Stimulated activated naive B cell treated with anti-CD40 and anti-IgM and Interleukin-4, amounts not matched to agents 10 μg/mL and 1 μg/mL and 100 μg/mL, for 72 hours (primary cell): ENCODE measurements at regions not wholly inside any gene's neighbourhood (a gene's known extent, or its start where the extent isn't known, plus 50 kb on each side); places are given as distances from the start of the nearest gene placed in this dataset.

Experiments
- ATAC-seq, 2 donors: fragments of 150-1000 bp; cut with Tn5 transposase; replicated peaks; 2 replicates each; pipeline ENCODE4 v1.10.0; 2021; ENCODE audit warnings: moderate library complexity in 1 of 2
- DNase-seq: peaks from one replicate; pipeline ENCODE4 v3.0.0; 2021
- H3K27ac Mint-ChIP-seq: one replicate; pipeline ENCODE4 v1.8.0; 2022; ENCODE audit warnings: mild to moderate bottlenecking, mixed read lengths
- H3K27me3 Mint-ChIP-seq, 2 donors: one replicate each; pipeline ENCODE4 v1.8.0; 2022; ENCODE audit warnings: mixed read lengths in 2 of 2
- H3K36me3 Mint-ChIP-seq, 2 donors: one replicate each; pipeline ENCODE4 v1.8.0; 2022; ENCODE audit warnings: mixed read lengths in 2 of 2, mild to moderate bottlenecking in 1 of 2
- H3K4me1 Mint-ChIP-seq, 2 donors: one replicate each; pipeline ENCODE4 v1.8.0; 2022; ENCODE audit warnings: mixed read lengths in 2 of 2, mild to moderate bottlenecking in 1 of 2
- H3K4me3 Mint-ChIP-seq, 2 donors: one replicate each; pipeline ENCODE4 v1.8.0; 2022; ENCODE audit warnings: mild to moderate bottlenecking in 2 of 2, mixed read lengths in 2 of 2, moderate library complexity in 1 of 2
- H3K9me3 Mint-ChIP-seq, 2 donors: one replicate each; pipeline ENCODE4 v1.8.0; 2022; ENCODE audit warnings: mixed read lengths in 2 of 2, mild to moderate bottlenecking in 1 of 2

DNA sequence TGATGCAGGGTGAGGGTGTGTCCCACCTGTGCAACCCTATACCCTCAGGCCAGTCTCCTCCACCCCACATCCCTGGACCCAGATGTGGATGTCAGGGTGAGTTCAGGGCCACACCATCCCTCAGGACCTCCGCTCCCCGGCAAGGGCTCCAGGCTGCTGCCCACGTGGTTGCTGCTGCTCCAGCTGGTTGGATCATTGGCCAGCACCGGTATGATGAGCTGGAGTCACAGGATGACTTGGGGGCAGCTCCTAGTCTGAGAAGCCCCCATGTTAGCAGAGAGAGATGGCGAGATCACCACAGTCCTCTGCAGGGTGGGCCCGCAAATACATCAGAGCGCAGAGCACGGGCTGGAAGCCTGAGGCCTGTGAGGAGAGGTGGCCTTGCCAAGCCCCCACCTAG is 103.3 kb upstream of the GDF10 start:
- H3K4me3 Mint-ChIP-seq, result no peak overlapping the region
- ATAC-seq, result no peak
- no peaks in the 10 kb centered on the region for H3K27me3 Mint-ChIP-seq
- H3K9me3 Mint-ChIP-seq, result peaks cover 0 to 2% of the 10 kb centered on the region in 2 donors
- peaks cover 0 to 2% of the 10 kb centered on the region in 2 donors for H3K4me1 Mint-ChIP-seq
- H3K27ac Mint-ChIP-seq, result no peak overlapping the region
- no peak for DNase-seq
- H3K36me3 Mint-ChIP-seq, result peaks cover 0 to 1% of the 10 kb centered on the region in 2 donors

DNA sequence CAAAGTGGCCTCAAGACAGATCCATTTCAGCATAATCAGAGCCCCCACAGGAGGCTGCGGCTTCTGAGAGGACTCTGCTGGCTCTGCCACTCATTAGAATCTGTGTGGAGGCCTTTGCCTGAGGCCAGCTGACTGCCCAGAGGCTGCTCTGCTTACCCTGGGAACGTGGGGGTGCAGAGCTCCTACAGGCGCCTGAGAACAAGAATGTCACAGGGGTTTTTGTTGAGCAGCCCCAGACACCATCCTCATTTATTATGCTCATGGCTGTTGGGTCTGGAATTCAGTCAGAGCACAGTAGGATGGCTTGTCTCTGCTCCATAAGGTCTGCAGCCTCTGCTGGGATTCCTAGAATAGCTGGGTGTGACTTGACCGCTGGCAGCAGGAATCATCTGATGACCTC is 101.8 kb upstream of the GDF10 start:
- Mint-ChIP-seq H3K27ac (no peak overlapping the region), H3K27me3 (no peaks in the 10 kb centered on the region), H3K36me3 (peaks cover 0 to 1% of the 10 kb centered on the region in 2 donors), H3K4me1 (peaks cover 0 to 2% of the 10 kb centered on the region in 2 donors), H3K9me3 (peaks cover 0 to 2% of the 10 kb centered on the region in 2 donors), H3K4me3 (no peak overlapping the region)
- no peak for ATAC-seq
- no peak for DNase-seq

DNA sequence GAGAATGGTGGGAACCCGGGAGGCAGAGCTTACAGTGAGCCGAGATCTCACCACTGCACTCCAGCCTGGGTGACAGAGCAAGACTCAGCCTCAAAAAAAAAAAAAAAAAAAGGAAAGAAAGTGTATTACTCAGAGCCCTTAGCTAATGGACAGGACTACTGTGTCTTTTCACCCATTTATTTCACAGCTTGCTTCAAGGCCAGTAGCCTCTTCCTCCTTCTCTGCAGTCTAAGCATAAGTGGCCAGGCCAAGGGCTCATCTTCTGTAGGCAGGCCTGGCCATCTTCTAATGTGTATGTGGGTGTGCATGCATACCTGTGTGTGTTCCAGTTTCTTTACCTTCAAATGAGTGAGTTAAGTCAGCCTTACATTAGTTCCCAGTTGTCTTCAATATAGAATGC is 94.8 kb upstream of the GDF10 start:
- no peak for DNase-seq
- H3K27ac Mint-ChIP-seq, result no peak overlapping the region
- H3K9me3 Mint-ChIP-seq, result peaks cover 0 to 2% of the 10 kb centered on the region in 2 donors
- peaks cover 0 to 1% of the 10 kb centered on the region in 2 donors for H3K36me3 Mint-ChIP-seq
- H3K4me1 Mint-ChIP-seq, result peaks cover 0 to 6% of the 10 kb centered on the region in 2 donors
- no peak for ATAC-seq
- no peak overlapping the region for H3K4me3 Mint-ChIP-seq
- no peaks in the 10 kb centered on the region for H3K27me3 Mint-ChIP-seq

DNA sequence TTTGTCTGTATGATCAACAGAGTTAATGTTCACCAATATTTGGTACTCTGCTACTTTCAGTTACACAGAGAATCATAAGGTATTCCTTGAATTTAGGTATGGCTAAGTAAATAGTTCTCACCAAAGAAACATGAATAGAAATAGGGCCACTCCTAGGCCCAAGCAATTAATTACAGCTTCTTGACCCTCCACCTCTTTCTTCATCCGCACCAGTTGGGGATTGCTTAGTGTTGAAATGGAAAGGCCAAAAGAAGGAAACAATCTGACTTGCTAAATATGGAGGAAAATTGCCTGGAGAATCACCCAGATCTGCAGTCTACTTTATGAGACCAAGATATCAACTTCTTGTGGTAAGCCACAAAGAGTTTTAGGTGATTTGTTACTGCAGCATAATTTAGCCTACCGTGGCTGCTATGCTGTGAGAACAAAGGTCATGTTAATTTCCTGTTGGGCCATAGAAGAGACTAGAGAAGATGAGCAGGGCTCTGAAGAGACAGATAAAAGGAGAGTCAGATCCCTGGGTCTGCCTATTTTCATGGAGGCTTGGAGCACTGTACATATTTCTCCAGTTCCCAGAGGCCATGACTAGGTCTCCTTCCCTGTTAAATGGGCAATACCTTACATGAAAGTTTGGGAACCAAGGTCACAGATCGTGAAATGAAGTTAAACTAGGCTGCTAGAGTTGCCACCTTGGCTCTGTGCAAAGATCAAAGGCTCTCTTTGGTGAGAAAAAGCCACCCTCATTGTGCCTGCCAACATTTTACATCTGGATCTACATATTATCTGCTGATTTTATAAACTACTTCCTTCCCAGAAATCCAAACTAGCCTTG is 93.3 kb upstream of the GDF10 start:
- no peak overlapping the region for H3K4me3 Mint-ChIP-seq
- H3K27ac Mint-ChIP-seq, result no peak overlapping the region
- peaks cover 0 to 6% of the 10 kb centered on the region in 2 donors for H3K4me1 Mint-ChIP-seq

DNA sequence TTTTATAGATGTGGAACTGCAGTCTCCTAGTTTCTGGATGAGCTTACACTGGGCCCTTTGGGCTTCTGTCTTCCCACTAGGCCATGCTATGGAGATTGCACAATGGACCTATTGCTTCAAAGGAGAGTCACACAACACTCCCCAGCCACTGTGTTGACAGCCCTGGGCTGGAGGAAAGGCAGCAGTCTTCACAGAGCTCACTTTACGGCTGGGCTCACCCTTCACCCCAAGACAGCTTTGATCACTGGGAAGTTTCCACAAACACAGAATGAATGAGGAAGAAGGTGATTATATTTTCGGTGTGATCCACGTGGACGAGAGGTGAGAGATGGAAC is 92.7 kb upstream of the GDF10 start:
- Mint-ChIP-seq H3K4me1 (peaks cover 0 to 6% of the 10 kb centered on the region in 2 donors), H3K36me3 (no peaks in the 10 kb centered on the region), H3K9me3 (peaks cover 0 to 2% of the 10 kb centered on the region in 2 donors), H3K27me3 (no peaks in the 10 kb centered on the region), H3K4me3 (no peak overlapping the region), H3K27ac (no peak overlapping the region)
- ATAC-seq, result no peak
- no peak for DNase-seq

More for the DNA sequence above, 93.3 kb upstream of the GDF10 start:
- H3K27me3 Mint-ChIP-seq, result no peaks in the 10 kb centered on the region
- no peaks in the 10 kb centered on the region for H3K36me3 Mint-ChIP-seq
- no peaks in the 10 kb centered on the region for H3K9me3 Mint-ChIP-seq
- ATAC-seq (peak; percentile 53 to 72), DNase-seq (no peak)

DNA sequence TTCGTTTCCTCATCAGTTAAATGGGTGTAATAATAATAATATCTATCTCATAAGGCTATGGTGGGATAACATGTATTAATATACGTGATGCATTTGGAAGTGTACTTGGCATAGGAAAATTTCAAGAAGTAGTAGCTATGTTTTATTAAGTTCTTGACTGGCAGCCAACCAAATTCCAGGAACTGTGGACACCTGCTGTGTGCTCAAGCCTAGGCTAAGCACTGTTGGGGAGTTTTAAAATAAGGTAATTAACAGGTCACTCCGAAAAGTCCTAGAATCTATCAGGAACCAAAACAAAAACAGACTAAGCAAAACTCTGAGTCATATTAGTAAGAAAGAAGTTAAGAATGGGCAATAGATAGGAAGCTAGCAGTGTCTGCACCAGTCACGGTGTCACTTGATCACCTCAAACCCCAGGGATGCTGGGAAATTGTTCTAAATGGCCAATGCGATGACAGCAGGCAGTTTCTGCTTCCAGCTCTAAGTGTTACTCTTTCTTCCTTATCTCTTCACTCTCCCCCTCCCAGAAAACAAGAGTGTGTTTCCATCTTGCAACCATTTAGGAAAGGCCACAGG is 92.0 kb upstream of the GDF10 start:
- Mint-ChIP-seq H3K27me3 (no peaks in the 10 kb centered on the region), H3K4me3 (no peak overlapping the region), H3K36me3 (no peaks in the 10 kb centered on the region), H3K27ac (no peak overlapping the region), H3K9me3 (peaks cover 0 to 6% of the 10 kb centered on the region in 2 donors), H3K4me1 (peaks cover 0 to 6% of the 10 kb centered on the region in 2 donors)
- DNase-seq (no peak), ATAC-seq (no peak)

DNA sequence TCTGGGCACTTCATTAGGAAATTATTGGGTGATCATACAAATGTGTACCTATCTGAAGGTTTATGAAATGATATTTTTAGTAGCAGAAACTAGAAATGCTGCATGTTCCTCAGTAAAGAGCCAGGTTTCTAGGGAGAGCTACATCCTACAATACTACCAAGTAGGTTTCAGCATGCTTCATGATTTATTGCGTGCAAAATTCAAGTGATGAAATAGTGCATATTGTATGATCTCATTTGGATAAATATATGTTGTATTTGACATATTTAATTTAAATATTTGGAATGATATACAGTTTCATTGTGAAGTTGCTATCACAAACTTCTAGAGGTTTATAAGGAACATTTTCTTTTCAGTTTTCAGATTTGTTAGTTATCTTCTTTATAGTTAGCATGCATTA is 90.5 kb upstream of the GDF10 start:
- no peak for ATAC-seq
- Mint-ChIP-seq H3K4me1 (peaks cover 0 to 6% of the 10 kb centered on the region in 2 donors), H3K9me3 (peaks cover 0 to 6% of the 10 kb centered on the region in 2 donors), H3K4me3 (no peak overlapping the region), H3K36me3 (no peaks in the 10 kb centered on the region), H3K27ac (no peak overlapping the region), H3K27me3 (no peaks in the 10 kb centered on the region)
- DNase-seq, result no peak

DNA sequence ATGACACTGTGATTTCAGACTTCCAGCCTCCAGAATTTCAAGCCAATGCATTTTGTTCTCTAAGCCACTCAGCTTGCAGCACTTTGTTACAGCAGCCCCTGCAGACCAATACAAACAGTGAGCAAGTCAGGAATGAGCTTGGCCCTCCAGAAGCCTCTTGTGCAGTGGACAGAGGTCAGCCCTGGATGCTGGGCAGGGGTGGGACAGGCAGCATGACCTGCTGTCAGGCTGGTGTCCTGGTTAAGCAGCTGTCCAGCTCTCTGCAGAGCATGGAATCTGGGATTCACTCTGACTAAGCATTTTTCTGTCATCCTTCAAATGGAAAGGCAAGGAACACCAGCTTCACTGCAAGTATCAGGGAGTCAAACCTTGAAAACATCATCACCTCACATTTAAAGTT is 85.5 kb upstream of the GDF10 start:
- no peak overlapping the region for H3K27ac Mint-ChIP-seq
- H3K27me3 Mint-ChIP-seq, result peaks cover 0 to 9% of the 10 kb centered on the region in 2 donors
- no peak overlapping the region for H3K4me3 Mint-ChIP-seq
- peaks cover 0 to 6% of the 10 kb centered on the region in 2 donors for H3K9me3 Mint-ChIP-seq
- no peak for DNase-seq
- ATAC-seq, result no peak
- no peaks in the 10 kb centered on the region for H3K36me3 Mint-ChIP-seq
- no peaks in the 10 kb centered on the region for H3K4me1 Mint-ChIP-seq

DNA sequence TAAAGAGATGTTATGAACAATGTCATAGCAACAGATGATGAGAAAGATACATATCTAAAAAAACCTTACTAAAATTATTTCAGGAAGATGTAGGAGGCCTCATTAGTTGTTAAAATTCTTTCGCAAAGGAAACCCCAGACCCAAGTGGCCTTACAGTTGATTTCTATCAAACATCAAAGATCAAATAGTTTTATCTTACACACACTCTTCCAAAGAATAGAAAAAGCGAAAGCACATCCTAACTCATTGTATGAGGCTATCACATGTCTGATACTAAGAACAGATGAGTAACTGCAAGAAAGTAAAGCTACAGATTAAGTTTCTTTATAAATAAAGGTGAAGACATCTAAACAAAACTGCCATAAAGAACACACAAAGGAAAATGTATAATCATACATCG is 82.9 kb upstream of the GDF10 start:
- Mint-ChIP-seq H3K4me1 (no peaks in the 10 kb centered on the region), H3K4me3 (no peak overlapping the region), H3K36me3 (no peaks in the 10 kb centered on the region), H3K27ac (no peak overlapping the region), H3K9me3 (peaks cover 0 to 5% of the 10 kb centered on the region in 2 donors), H3K27me3 (peaks cover 0 to 10% of the 10 kb centered on the region in 2 donors)
- ATAC-seq, result no peak
- no peak for DNase-seq

DNA sequence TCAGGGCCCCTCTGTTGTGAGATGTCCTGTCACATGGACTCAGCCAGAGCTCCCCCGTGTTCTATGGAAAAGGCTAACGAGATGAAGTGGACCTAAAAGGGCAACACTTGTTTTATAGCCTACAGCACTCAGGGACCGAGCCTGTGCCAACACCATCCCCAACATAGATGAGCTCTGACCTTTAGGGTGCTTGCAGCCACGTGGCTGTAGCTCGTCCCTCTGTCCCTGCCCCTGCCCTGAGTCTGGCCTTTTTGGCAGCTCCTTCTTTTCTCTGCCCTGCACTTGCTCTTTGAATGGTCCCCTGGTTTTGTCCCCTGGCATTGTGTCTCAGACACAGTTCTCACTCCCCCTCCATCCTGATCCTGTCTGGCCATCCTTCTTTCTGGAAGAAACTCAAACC is 81.2 kb upstream of the GDF10 start:
- Mint-ChIP-seq H3K27ac (no peak overlapping the region), H3K27me3 (peaks cover 0 to 10% of the 10 kb centered on the region in 2 donors), H3K4me1 (no peaks in the 10 kb centered on the region), H3K36me3 (no peaks in the 10 kb centered on the region), H3K9me3 (no peaks in the 10 kb centered on the region), H3K4me3 (no peak overlapping the region)
- DNase-seq, result no peak
- ATAC-seq, result no peak

DNA sequence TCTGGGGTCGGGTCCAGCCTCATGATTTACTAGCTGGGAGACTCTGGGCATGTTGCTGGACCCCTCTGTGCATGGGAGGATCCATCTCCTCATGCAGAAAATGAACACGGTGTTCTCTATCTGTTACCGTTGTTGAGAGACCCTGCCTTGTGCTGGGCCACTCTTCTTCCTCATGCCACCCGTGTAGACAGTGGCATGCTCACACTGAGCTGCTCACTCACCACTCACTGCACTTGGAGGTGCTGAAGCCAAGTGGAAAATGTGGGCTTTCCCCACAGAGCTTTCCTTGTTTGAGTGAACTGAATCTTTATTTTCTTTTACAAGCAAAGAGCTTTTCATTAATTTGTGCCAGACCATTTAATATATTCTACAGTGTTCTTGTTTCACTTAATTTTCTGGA is 77.5 kb upstream of the GDF10 start:
- Mint-ChIP-seq H3K4me1 (no peaks in the 10 kb centered on the region), H3K9me3 (peaks cover 0 to under 1% of the 10 kb centered on the region in 2 donors), H3K4me3 (no peak overlapping the region), H3K36me3 (no peaks in the 10 kb centered on the region), H3K27me3 (peaks cover 0 to 13% of the 10 kb centered on the region in 2 donors), H3K27ac (no peak overlapping the region)
- ATAC-seq (no peak), DNase-seq (no peak)

DNA sequence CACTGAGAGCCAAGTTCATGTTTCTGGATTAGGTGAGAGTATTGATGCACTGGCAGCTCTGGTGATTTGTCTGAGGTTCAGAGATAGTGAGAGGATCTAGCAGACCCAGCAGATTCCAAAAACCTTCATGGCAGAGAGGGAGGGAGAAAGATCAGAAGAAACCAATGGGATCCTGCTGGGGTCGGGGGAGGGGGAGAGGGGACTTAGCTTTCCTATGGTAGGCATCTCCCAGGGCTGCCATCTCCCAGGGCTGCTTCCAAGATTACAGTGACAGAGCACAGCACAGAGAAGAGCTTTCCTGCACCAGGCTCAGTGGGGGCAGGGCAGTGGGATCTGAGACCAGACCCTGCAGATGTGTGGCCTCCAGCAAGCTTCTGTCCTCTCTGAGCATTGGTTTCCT is 76.8 kb upstream of the GDF10 start:
- Mint-ChIP-seq H3K36me3 (no peaks in the 10 kb centered on the region), H3K27ac (no peak overlapping the region), H3K9me3 (peaks cover 0 to 1% of the 10 kb centered on the region in 2 donors), H3K27me3 (peaks cover 0 to 13% of the 10 kb centered on the region in 2 donors), H3K4me3 (no peak overlapping the region), H3K4me1 (no peaks in the 10 kb centered on the region)
- DNase-seq (no peak), ATAC-seq (no peak)

DNA sequence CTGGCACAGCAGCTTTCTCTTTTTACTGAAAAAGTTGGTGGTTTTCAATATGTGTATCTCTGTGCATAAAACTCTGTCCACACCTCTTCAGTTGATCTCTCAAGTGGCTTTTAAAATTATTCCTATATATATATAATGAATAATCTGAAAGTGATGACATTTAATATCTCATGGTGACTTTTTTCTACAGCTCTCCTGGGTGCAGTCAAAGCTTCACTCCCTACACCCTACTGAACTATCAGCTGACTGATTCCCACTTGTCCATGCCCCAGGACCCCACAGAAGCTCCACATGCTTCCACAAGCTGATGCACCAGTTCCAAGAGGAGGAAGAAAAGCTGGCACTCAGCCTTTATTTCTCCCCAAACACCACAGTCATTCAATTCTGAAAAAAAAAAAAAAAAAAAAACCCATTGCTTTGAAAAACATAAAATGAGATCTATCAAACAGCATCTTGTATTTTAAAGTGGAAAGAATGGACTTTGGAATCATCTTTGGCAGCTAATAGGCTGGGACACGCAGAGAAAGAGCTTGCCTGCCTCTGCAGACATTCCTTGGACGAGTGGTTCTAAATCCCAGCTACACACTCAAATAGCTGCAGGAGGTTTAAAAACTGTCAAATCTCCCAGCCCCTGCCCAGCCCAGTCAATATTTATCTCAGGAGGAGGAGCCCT is 75.3 kb upstream of the GDF10 start:
- no peak for ATAC-seq
- H3K4me3 Mint-ChIP-seq, result no peak overlapping the region
- H3K36me3 Mint-ChIP-seq, result peaks cover 2 to 3% of the 10 kb centered on the region in 2 donors
- H3K27me3 Mint-ChIP-seq, result peaks cover 0 to 3% of the 10 kb centered on the region in 2 donors
- peaks cover 5% of the 10 kb centered on the region in 2 donors for H3K9me3 Mint-ChIP-seq
- no peaks in the 10 kb centered on the region for H3K4me1 Mint-ChIP-seq
- H3K27ac Mint-ChIP-seq, result no peak overlapping the region
- DNase-seq, result no peak

DNA sequence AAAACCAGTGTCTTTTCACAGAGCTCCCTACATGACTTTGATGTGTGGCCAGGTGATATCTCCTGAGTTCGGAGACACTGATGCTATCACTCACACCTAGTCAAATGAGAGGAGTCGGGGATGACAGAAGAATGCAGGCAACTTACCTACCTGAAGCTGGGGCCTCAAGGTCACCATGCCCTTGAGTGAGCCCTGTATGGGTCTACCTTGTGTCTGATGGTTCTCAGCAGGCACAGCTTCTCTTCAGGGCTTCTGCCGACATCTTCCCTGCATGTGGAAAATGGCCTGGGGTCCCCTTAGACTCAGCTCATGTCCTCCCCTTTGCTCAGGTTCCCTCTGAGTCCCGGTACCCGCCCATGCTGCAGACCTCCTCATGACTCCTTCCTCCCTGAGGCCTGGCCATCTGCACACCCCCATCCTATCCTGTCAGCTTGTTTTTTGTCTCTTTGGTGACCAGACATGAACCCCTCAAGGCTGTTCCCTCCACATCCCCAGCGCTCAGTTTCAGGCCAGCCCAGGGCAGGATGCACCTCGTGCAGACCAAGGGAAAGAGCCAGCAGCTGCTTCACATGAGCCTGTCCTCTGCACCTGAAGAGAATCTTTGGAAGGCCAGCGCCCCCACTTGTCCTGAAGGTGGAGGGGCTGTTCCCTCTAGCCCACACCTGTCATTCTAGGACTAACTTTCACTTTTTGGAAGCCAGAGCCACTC is 74.6 kb upstream of the GDF10 start:
- Mint-ChIP-seq H3K27ac (no peak overlapping the region), H3K4me1 (no peaks in the 10 kb centered on the region), H3K27me3 (peaks cover 0 to 3% of the 10 kb centered on the region in 2 donors), H3K36me3 (peaks cover 2 to 3% of the 10 kb centered on the region in 2 donors), H3K4me3 (no peak overlapping the region), H3K9me3 (peaks cover 5% of the 10 kb centered on the region in 2 donors)
- ATAC-seq, result no peak
- no peak for DNase-seq
